Brain microvascular endothelial cell (primary cell): ENCODE measurements at regions not wholly inside any gene's neighbourhood (a gene's known extent, or its start where the extent isn't known, plus 50 kb on each side); places are given as distances from the start of the nearest gene placed in this dataset.

Experiments
- DNase-seq: peaks from one replicate; pipeline ENCODE4 v3.0.0-alpha.2; 2020
- H3K27ac ChIP-seq: fragments of 250-450 bp; sonication (Bioruptor Pico); 2 replicates; pipeline ENCODE4 v1.5.1; 2020; ENCODE audit warnings: mild to moderate bottlenecking, moderate library complexity
- H3K27me3 ChIP-seq: fragments of 250-450 bp; sonication (Bioruptor Pico); replicated peaks from 2 replicates; pipeline ENCODE4 v1.5.1; 2020; ENCODE audit warnings: mild to moderate bottlenecking
- H3K36me3 ChIP-seq: fragments of 250-450 bp; sonication (Bioruptor Pico); replicated peaks from 2 replicates; pipeline ENCODE4 v1.5.1; 2020; ENCODE audit warnings: mild to moderate bottlenecking
- H3K4me3 ChIP-seq: 2 replicates; pipeline ENCODE4 v1.5.1; 2011; ENCODE audit warnings: low read depth, mild to moderate bottlenecking, control low read depth, low read length, moderate library complexity
- CTCF ChIP-seq: IDR thresholded peaks from 2 replicates; pipeline ENCODE4 v1.5.1; 2011; ENCODE audit warnings: low read depth, mild to moderate bottlenecking, moderate library complexity, low read length, control low read depth, inconsistent platforms; ENCODE audit errors: missing control alignments
- in situ Hi-C: cut with HindIII; loops from 2 replicates; pipeline ENCODE4 v1.10.0; 2017; ENCODE audit warnings: low sequenced_read_pairs, low pct_ligation_motif_present

- H3K36me3 ChIP-seq: no peaks in the 10 kb centered on the region
- no peak for DNase-seq
- no peak overlapping the region for H3K27ac ChIP-seq
- no peak for TF ChIP-seq CTCF
- no peaks in the 10 kb centered on the region for H3K27me3 ChIP-seq
- in situ Hi-C loops: no loop called here
- no peak overlapping the region for H3K4me3 ChIP-seq
Observed at GRCh38 chr10:124308056-124308645, 110.6 kb downstream of the OAT start.

DNA sequence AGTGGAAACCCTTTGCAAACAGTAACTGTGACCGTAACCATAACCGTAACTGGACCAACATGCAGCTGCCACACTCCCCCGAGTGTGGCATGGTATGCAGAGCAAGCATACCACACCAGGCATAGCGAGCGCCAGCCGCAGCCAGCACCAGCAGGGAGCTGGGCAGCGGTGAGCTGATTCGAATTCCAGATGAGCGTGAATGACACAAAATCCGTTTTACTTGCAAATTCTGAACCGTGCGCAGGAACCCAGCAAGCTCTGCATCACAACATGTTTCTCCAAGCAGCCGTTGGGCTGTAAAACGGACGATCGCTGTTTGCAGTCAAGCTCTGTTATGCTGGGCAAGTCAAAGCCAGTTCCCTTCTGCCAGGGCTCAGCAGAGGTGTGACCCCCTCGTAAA lies 111.1 kb downstream of the OAT start:
- no peaks in the 10 kb centered on the region for H3K27me3 ChIP-seq
- H3K27ac ChIP-seq: no peak overlapping the region
- in situ Hi-C loops: no loop called here
- no peak for TF ChIP-seq CTCF
- no peak for DNase-seq
- H3K4me3 ChIP-seq: no peak overlapping the region
- H3K36me3 ChIP-seq: no peaks in the 10 kb centered on the region

GRCh38 chr10:124306922-124307371 lies 111.8 kb downstream of the OAT start:
- in situ Hi-C loops: no loop called here
- DNase-seq: no peak
- H3K27me3 ChIP-seq: no peaks in the 10 kb centered on the region
- no peak for TF ChIP-seq CTCF
- H3K4me3 ChIP-seq: no peak overlapping the region
- no peak overlapping the region for H3K27ac ChIP-seq
- H3K36me3 ChIP-seq: no peaks in the 10 kb centered on the region

- H3K27me3 ChIP-seq: no peaks in the 10 kb centered on the region
- no peak overlapping the region for H3K4me3 ChIP-seq
- in situ Hi-C loops: no loop called here
- no peak for TF ChIP-seq CTCF
- no peak for DNase-seq
- H3K27ac ChIP-seq: no peak overlapping the region
- H3K36me3 ChIP-seq: no peaks in the 10 kb centered on the region
Observed at GRCh38 chr10:124306520-124306919, 112.2 kb downstream of the OAT start.

DNA sequence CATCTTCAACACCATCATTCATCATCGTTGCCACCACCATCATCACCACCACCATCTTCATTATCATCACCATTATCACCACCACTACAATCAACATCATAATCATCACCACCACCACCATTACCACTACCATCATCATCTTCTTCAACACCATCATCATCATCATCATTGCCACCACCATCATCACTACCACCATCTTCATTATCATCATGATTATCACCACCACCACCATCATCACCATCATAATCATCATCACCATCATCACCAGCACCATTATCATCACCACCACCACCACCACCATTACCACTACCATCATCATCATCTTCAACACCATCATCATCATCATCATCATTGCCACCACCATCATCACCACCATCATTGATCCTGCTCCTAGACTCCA lies 112.7 kb downstream of the OAT start:
- in situ Hi-C loops: no loop called here

More for the DNA sequence above, 112.7 kb downstream of the OAT start:
- H3K4me3 ChIP-seq: no peak overlapping the region
- no peak for DNase-seq
- H3K27ac ChIP-seq: no peak overlapping the region
- no peaks in the 10 kb centered on the region for H3K36me3 ChIP-seq
- TF ChIP-seq CTCF: no peak
- no peaks in the 10 kb centered on the region for H3K27me3 ChIP-seq
